ENCODE measurements at regions not wholly inside any gene's neighbourhood (a gene's known extent, or its start where the extent isn't known, plus 50 kb on each side); places are given as distances from the start of the nearest gene placed in this dataset.

DNA sequence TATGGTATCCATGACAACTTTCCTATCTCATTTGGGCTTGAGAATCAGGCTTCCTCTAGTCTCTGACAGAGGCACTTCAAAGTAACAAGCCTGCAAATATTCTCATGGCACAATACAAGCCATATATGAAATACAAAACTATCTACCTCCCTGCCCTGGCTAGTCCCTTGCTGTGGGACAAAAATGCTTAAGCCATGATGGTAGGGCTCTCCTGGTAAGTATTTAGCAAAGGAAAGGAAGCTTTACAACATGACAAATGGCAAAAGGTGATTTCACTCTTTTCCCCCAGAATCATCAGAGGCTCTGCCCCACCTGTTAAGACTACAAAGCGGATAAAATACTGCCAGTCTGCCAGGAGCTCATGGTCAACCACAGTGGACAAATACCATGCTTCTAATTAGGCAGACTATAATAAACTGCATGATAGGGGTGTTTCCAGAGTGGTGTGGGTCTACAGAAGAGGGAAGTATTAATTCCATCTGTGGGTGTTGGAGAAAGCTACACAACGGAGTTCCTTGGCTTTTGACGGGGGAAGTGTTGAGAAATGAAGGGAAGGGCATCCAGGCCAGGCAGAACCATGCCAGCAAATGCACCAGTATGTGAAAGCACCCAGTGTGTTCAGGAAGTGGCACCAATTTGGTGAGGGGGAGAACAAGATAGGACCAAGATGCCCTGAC lies 92.9 kb downstream of the SPTSSA start:
- H3K27ac ChIP-seq, result no peak overlapping the region
- no peak for TF ChIP-seq CTCF (conservative IDR thresholded peaks at IDR 0.05)

- TF ChIP-seq CTCF (conservative IDR thresholded peaks at IDR 0.05), result no peak
- no peak overlapping the region for H3K27ac ChIP-seq
Observed at GRCh38 chr14:34368115-34368970, 93.7 kb downstream of the SPTSSA start.

DNA sequence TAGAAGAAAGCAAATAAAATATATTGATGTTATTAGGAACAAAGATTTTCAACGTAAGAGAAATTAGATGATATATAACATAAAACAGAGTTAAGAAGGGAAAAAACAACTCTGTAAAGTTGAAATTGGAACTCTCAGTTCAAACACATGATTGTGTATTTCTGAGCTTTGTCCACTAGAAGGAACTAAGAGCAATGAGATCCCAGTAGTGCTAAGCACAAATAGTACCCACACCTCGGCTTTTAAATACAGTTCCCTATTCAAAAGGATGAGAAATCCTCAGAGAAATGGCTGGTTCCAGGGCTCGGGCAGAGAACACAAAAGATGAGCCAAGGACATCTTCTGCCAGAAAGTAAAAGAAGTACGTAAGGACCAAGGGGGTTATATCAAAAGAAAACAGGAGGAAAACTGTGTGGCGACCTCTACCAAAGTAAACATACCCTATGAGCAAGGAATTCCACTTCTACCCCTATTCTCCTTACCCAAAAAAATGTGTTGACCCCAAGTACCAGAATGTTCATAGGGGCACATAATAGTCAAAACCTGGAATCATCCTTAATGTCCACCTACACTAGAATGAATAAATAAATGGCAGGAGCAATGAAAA lies 96.6 kb downstream of the SPTSSA start:
- no peak overlapping the region for H3K27ac ChIP-seq
- TF ChIP-seq CTCF (conservative IDR thresholded peaks at IDR 0.05), result peak; percentile 68

GRCh38 chr14:34364201-34364600 lies 97.8 kb downstream of the SPTSSA start:
- no peak for TF ChIP-seq CTCF (conservative IDR thresholded peaks at IDR 0.05)
- no peak overlapping the region for H3K27ac ChIP-seq

GRCh38 chr14:34363733-34364134 lies 98.3 kb downstream of the SPTSSA start:
- no peak overlapping the region for H3K27ac ChIP-seq
- no peak for TF ChIP-seq CTCF (conservative IDR thresholded peaks at IDR 0.05)

DNA sequence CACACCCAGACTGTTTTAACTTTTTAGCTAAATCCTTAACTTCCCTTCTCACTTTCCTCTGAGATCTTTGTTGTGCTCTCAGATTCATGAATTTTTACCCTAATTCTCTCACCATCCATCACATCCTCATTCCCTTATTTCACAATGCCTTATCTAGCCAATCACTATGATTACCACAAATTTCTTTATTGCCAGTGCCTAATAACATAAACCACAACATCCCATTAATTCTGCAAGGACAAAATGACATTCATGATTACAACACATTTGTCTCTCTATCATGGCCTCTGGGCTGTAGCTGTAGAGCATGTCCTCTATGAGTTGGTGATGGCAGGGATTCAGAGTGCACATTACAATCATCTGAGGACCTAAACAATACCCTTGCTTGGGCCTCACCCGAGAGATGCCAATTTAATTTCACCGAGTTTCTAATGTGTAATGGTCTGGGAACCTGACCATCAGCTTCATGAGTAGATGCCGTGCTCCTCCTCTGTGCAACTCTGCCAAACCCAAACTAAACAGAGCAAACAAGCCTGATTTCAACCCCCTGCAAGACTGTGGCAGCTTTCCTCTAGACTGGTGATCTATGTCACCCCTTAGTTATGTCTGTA lies 99.3 kb downstream of the SPTSSA start:
- TF ChIP-seq CTCF (conservative IDR thresholded peaks at IDR 0.05), result no peak
- H3K27ac ChIP-seq, result no peak overlapping the region

DNA sequence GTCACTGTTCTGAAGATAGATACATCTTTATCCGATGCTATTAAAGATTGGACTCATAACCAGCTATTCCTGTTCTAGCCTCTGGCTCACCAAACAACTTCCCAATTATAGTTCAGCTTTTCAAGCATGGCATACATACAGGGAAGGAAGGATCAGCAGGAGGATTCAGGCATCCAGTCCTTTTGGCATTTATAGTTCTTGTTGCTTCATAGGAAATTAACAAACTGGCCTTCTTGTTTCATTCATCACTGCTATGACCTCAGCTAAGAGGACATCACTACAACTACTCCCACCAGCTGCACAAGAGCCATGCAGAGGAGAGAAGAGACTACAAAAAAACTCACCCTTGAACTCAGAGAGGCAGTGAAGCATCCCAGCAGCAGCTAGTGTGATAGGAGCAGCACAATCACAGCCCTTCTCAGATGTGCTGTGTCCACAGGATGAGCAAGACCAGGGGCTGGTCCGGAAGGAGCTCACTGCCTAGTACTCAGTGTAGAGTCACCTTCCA lies 100.5 kb downstream of the SPTSSA start:
- TF ChIP-seq CTCF (conservative IDR thresholded peaks at IDR 0.05), result no peak
- H3K27ac ChIP-seq, result peak overlapping the region; percentile 59

All from VCaP (cell line).